NCI-H1417 treated with DMSO at 0.1 percent for 48 hours (cell line): ENCODE measurements at regions not wholly inside any gene's neighbourhood (a gene's known extent, or its start where the extent isn't known, plus 50 kb on each side); places are given as distances from the start of the nearest gene placed in this dataset.

Experiments used
- DNase-seq: peaks from one replicate; lab custom pipeline; 2025; lab: John Stamatoyannopoulos, UW

- DNase-seq: no peak
These were observed 216.3 kb downstream of the CETN3 start for GRCh38 chr5:90193185-90193822.

GRCh38 chr5:90191352-90192045 is 218.1 kb downstream of the CETN3 start:
- no peak for DNase-seq

GRCh38 chr5:90185897-90186468 is 223.6 kb downstream of the CETN3 start:
- DNase-seq: no peak

- no peak for DNase-seq
These were observed 224.8 kb downstream of the CETN3 start for GRCh38 chr5:90184764-90185163.

- no peak for DNase-seq
These were observed 226.8 kb downstream of the CETN3 start for GRCh38 chr5:90182726-90183125.

GRCh38 chr5:90174236-90174635 is 235.3 kb downstream of the CETN3 start:
- DNase-seq: no peak

GRCh38 chr5:90173299-90174030 is 236.1 kb downstream of the CETN3 start:
- DNase-seq: no peak

- no peak for DNase-seq
These were observed 238.1 kb downstream of the CETN3 start for GRCh38 chr5:90171466-90171865.

- peak; percentile 50 for DNase-seq
These were observed 239.3 kb downstream of the CETN3 start for GRCh38 chr5:90170261-90170660.

GRCh38 chr5:90169078-90169477 is 240.5 kb downstream of the CETN3 start:
- no peak for DNase-seq

GRCh38 chr5:90168399-90168798 is 241.2 kb downstream of the CETN3 start:
- no peak for DNase-seq

- no peak for DNase-seq
These were observed 242.7 kb downstream of the CETN3 start for GRCh38 chr5:90166816-90167215.

GRCh38 chr5:90162324-90162723 is 247.2 kb downstream of the CETN3 start:
- DNase-seq: no peak

- no peak for DNase-seq
These were observed 248.1 kb downstream of the CETN3 start for GRCh38 chr5:90161414-90161813.

GRCh38 chr5:90158131-90158530 is 251.4 kb downstream of the CETN3 start:
- no peak for DNase-seq

GRCh38 chr5:90153031-90153430 is 256.5 kb downstream of the CETN3 start:
- DNase-seq: no peak

GRCh38 chr5:90144625-90145327 is 264.8 kb downstream of the CETN3 start:
- DNase-seq: no peak

GRCh38 chr5:90142541-90142940 is 267.0 kb downstream of the CETN3 start:
- DNase-seq: no peak

- no peak for DNase-seq
These were observed 267.6 kb downstream of the CETN3 start for GRCh38 chr5:90141984-90142383.

- DNase-seq: no peak
These were observed 272.5 kb downstream of the CETN3 start for GRCh38 chr5:90136952-90137528.

- DNase-seq: no peak
These were observed 273.7 kb downstream of the CETN3 start for GRCh38 chr5:90135779-90136378.
